Chondrocyte (in vitro differentiated cells): ENCODE measurements at regions not wholly inside any gene's neighbourhood (a gene's known extent, or its start where the extent isn't known, plus 50 kb on each side); places are given as distances from the start of the nearest gene placed in this dataset.

Experiments
- DNase-seq: peaks from one replicate; pipeline ENCODE4 v3.0.0; 2021; ENCODE audit warnings: mixed read lengths, low spot score
- H3K27ac Mint-ChIP-seq: one replicate; pipeline ENCODE4 v1.8.0; 2021; ENCODE audit warnings: mild to moderate bottlenecking, moderate library complexity, mixed read lengths; ENCODE audit not compliant: unreplicated experiment
- H3K27me3 Mint-ChIP-seq: 2 replicates; pipeline ENCODE4 v1.8.0; 2021; ENCODE audit warnings: low read depth, mixed read lengths
- H3K36me3 Mint-ChIP-seq: 2 replicates; pipeline ENCODE4 v1.8.0; 2021; ENCODE audit warnings: low read depth, mixed read lengths
- H3K4me1 Mint-ChIP-seq: 2 replicates; pipeline ENCODE4 v1.8.0; 2021; ENCODE audit warnings: low read depth, mild to moderate bottlenecking, mixed read lengths
- H3K4me3 Mint-ChIP-seq: one replicate; pipeline ENCODE4 v1.8.0; 2021; ENCODE audit warnings: mild to moderate bottlenecking, moderate library complexity, mixed read lengths; ENCODE audit not compliant: unreplicated experiment
- H3K9me3 Mint-ChIP-seq: 2 replicates; pipeline ENCODE4 v1.8.0; 2021; ENCODE audit warnings: low read depth, mixed read lengths
- TF ChIP-seq, protein P1 (sequence below): fragments of 200-600 bp; sonication (generic); IDR thresholded peaks from 2 replicates; pipeline ENCODE4 v1.5.0; 2021; ENCODE audit warnings: antibody characterized with exemption, mild to moderate bottlenecking, moderate library complexity

DNA sequence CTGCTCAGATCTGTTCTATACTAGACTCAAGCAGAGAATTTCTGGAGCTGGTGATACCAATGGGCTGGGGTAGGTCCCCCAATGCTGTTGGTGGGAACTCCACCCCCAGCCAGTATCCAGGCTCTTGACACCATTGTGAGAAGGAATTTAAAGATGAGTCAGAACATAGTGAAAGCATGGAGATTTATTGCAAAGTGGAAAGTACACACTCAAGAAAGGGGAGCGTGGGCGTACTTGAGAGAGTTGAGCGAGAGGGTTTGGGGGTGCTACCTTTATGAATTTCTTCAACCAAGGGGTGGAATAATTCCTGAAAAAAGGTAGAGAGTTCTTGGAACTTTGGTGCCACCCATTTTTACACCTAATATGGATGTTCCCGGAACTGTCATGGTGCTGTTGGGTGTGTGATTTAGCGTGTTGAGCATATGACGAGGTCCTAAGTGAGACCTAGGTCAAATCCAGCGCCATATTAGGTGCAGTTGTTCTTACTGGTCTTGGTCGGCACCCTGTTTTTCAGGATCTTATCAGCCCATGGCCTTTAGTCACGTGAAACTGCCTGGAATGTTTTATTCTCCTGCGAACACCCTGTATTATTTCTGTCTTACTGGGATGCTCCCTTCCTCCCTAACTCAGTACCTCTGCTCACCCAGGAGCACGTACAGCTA is 122.0 kb upstream of the AHR start:
- Mint-ChIP-seq H3K27me3 (no peaks in the 10 kb centered on the region), H3K27ac (no peak overlapping the region), H3K9me3 (peaks cover 2% of the 10 kb centered on the region), H3K4me1 (peaks cover 16% of the 10 kb centered on the region), H3K4me3 (no peak overlapping the region), H3K36me3 (no peaks in the 10 kb centered on the region)
- TF ChIP-seq, protein P1, sequence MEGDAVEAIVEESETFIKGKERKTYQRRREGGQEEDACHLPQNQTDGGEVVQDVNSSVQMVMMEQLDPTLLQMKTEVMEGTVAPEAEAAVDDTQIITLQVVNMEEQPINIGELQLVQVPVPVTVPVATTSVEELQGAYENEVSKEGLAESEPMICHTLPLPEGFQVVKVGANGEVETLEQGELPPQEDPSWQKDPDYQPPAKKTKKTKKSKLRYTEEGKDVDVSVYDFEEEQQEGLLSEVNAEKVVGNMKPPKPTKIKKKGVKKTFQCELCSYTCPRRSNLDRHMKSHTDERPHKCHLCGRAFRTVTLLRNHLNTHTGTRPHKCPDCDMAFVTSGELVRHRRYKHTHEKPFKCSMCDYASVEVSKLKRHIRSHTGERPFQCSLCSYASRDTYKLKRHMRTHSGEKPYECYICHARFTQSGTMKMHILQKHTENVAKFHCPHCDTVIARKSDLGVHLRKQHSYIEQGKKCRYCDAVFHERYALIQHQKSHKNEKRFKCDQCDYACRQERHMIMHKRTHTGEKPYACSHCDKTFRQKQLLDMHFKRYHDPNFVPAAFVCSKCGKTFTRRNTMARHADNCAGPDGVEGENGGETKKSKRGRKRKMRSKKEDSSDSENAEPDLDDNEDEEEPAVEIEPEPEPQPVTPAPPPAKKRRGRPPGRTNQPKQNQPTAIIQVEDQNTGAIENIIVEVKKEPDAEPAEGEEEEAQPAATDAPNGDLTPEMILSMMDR = no peak
- DNase-seq = no peak

DNA sequence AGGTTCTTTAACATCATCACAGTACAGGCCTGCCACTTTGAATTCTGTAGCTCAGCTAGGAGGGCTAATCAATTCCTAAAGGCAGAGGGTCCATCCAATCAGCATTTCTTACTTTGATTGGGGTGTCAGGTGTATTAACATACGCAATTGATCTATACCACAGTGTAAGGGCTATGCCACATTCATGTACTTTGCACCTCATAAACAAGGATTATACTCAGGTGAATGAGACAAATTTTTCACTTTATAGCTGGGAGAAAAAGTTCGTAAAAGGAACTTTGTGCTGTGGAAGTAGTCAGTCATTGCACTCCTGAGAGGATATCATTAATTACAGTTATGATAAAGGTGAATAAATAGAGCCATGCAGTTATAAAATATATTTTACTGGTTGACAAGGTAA is 119.9 kb upstream of the AHR start:
- Mint-ChIP-seq H3K27me3 (no peaks in the 10 kb centered on the region), H3K36me3 (no peaks in the 10 kb centered on the region), H3K9me3 (peaks cover 5% of the 10 kb centered on the region), H3K27ac (peak overlapping the region; percentile 0), H3K4me1 (peaks cover 21% of the 10 kb centered on the region), H3K4me3 (no peak overlapping the region)
- DNase-seq = no peak
- TF ChIP-seq, protein P1 = no peak

DNA sequence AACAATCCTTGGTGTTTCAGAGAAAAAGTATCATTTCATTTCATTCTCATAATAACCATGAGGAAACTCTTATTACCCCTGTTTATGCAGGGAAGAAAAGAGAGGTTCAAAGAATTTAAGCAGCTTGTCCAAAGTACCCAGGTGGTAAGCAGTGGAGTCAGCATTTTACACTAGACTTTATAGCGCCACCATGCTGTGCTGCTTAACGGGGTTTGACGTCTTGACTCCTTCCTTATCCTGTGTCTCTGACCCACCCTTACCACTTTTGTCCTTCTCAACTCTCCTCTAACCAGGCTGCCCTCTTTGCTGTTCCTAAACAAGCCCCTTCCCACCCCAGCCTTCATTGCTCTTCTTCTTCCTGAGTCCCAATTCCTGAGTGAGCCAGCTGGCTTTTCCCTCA is 117.0 kb upstream of the AHR start:
- Mint-ChIP-seq H3K36me3 (no peaks in the 10 kb centered on the region), H3K4me3 (no peak overlapping the region), H3K27me3 (no peaks in the 10 kb centered on the region), H3K9me3 (peaks cover 2% of the 10 kb centered on the region), H3K4me1 (peaks cover 29% of the 10 kb centered on the region), H3K27ac (no peak overlapping the region)
- no peak for DNase-seq
- TF ChIP-seq, protein P1 = no peak

DNA sequence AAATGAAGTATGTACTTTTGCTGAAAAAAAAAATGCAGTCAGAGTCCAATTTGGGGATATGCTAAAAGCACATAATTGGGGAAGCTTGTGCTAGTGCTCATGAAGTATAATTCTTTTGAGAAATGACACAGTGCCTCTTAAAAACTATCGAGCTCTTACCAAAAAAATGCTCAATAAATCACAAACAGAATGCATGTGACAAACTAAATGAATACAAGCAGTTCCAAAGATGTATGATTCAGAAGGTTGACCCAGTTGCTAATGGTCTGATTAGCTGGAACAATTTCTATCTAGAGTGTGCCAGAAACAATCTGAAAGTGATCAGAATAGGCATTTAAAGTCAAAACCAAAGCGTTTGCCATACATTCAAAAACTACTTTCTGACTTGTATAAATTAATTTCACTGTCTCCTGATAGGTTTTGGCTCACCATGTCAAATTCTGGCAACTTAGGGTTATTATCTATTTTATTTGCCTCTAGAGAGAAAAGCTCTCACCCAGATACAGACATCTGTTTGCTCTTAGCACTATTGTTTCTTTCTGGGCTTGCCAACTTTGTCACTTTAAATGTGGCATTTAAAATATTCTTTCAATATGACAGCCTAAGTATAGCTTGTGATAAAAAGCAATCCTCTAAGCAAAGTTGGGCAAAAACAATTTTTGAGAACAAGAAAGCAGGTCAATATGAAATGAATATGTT is 114.7 kb upstream of the AHR start:
- H3K27me3 Mint-ChIP-seq = no peaks in the 10 kb centered on the region
- peaks cover 2% of the 10 kb centered on the region for H3K9me3 Mint-ChIP-seq
- H3K4me3 Mint-ChIP-seq = no peak overlapping the region
- no peaks in the 10 kb centered on the region for H3K36me3 Mint-ChIP-seq
- DNase-seq = no peak
- H3K27ac Mint-ChIP-seq = no peak overlapping the region
- TF ChIP-seq, protein P1 = no peak
- peaks cover 22% of the 10 kb centered on the region for H3K4me1 Mint-ChIP-seq

DNA sequence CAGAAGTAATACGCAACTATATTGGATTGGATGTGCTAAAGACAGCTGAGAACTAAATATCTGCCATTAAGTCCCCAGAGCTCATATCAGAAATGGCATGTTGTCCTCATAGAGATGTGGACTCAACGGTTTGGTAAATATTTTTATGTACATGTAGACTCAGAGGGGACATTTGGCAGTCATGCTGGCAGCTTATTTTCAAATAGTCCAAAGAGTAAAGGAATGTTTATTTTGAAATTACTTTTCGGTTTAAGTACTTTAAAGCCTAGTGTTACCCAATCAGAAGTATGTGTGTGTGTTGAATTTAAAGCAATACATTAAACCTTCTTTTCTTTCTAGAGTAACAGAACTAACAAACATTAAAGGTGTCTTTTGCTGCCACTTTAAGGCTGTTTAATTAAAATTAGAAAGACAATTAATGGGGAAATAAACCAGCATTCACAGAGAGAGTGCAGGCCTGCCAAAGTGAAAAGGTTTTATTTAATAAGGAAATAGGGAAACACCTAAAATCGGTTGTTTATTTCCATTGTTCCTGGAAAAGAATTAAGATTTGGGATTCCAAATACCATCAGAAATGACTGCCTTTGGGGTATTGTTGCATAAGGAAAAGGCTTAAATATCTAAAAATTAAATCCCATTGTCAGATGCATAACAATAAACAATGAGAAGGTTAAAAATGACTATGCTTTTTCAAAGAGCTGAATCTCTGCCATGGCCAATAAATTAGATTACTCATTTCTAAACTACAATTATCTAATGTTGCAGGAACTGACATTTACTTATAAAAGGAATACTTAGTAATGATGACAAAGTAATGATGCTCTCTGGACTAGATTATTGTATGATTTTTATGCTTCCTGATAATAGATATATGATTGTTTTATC is 113.4 kb upstream of the AHR start:
- DNase-seq = no peak
- Mint-ChIP-seq H3K27me3 (no peaks in the 10 kb centered on the region), H3K36me3 (no peaks in the 10 kb centered on the region), H3K4me3 (no peak overlapping the region), H3K27ac (no peak overlapping the region), H3K9me3 (peaks cover 2% of the 10 kb centered on the region), H3K4me1 (peaks cover 22% of the 10 kb centered on the region)
- TF ChIP-seq, protein P1 = no peak
